GM23248 (cell line): ENCODE measurements at regions not wholly inside any gene's neighbourhood (a gene's known extent, or its start where the extent isn't known, plus 50 kb on each side); places are given as distances from the start of the nearest gene placed in this dataset.

ENCODE experiments used
- EZH2 ChIP-seq: fragments of 200-600 bp; sonication (generic); IDR thresholded peaks from 2 replicates; pipeline ENCODE4 v1.6.1; 2018; ENCODE audit warnings: antibody characterized with exemption, mild to moderate bottlenecking; ENCODE audit not compliant: insufficient read depth, poor library complexity, severe bottlenecking
- EZH2phosphoT487 ChIP-seq: fragments of 200-600 bp; sonication (generic); IDR thresholded peaks from 2 replicates; pipeline ENCODE4 v1.6.1; 2018; ENCODE audit warnings: antibody characterized with exemption, moderate library complexity, mild to moderate bottlenecking, low read depth; ENCODE audit not compliant: insufficient read depth

DNA sequence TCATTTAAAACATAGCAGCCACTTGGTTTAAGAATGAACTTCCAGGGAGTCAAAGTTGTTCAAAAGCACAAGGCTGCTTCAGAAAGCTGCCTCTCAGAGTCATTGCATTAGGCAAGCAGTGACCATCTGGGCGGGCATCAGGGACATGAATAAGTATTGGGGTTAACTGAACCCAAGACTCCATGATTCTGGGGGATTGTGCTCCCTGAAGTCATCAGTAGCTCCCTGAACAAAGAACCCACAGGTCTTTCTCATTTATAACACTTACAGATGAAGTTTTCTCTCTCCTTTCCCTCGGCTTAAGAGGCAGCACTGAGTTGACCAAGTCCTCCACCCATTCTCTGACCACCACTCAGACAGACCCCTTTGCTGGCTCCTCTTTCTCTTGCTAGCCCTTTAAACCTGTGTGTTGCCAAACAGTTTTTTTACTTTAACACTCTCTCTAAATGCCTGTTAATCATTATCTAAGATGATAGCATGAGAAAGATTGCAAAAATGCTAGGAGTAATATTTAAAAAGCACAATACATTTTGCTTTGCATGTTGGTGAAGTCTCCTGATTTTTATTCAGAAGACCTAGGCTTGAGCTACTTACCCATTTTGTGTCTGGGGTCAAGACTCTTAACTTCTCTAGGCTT is 77.0 kb upstream of the ARHGAP29 start:
- TF ChIP-seq EZH2phosphoT487 (no peak), EZH2 (no peak)
